Transverse colon (tissue), 4 donors: ENCODE measurements at regions not wholly inside any gene's neighbourhood (a gene's known extent, or its start where the extent isn't known, plus 50 kb on each side); places are given as distances from the start of the nearest gene placed in this dataset.

ENCODE experiments used
- DNase-seq: peaks from one replicate; pipeline ENCODE4 v3.0.0-alpha.2; 2019
- H3K27ac ChIP-seq, 4 donors: fragments of 200-600 bp; sonication (generic); 2 replicates each; pipeline ENCODE4 v1.5.1; 2016 to 2018; ENCODE audit warnings: inconsistent platforms in 4 of 4
- H3K27me3 ChIP-seq: fragments of 200-600 bp; sonication (generic); 2 replicates; pipeline ENCODE4 v1.5.1; 2017; ENCODE audit warnings: inconsistent platforms
- H3K36me3 ChIP-seq, 4 donors: fragments of 200-600 bp; sonication (generic); 2 replicates each; pipeline ENCODE4 v1.5.1; 2017 to 2019; ENCODE audit warnings: inconsistent platforms in 4 of 4
- H3K4me1 ChIP-seq, 4 donors: fragments of 200-600 bp; sonication (generic); 2 replicates each; pipeline ENCODE4 v1.5.1; 2017 to 2020; ENCODE audit warnings: inconsistent platforms in 4 of 4
- H3K4me3 ChIP-seq, 4 donors: fragments of 200-600 bp; sonication (generic); 1 replicate in 1 of 4; 2 replicates in 3 of 4; pipeline versions ENCODE4 v1.5.1 to v1.6.1; 2017 to 2019; ENCODE audit warnings: inconsistent platforms in 4 of 4
- H3K9me3 ChIP-seq, 2 donors: fragments of 200-600 bp; sonication (generic); 2 replicates each; pipeline ENCODE4 v1.5.1; 2017 to 2019; ENCODE audit warnings: inconsistent platforms in 2 of 2
- EP300 ChIP-seq: sonication (generic); formaldehyde crosslinking; IDR thresholded peaks from one replicate; pipeline ENCODE4 v1.6.1; 2017; ENCODE audit warnings: antibody characterized with exemption, low read depth
- POLR2A ChIP-seq: fragments of 450-650 bp; IDR thresholded peaks from one replicate; pipeline ENCODE4 v1.6.1; 2016; ENCODE audit warnings: antibody characterized with exemption, mild to moderate bottlenecking, moderate library complexity
- POLR2AphosphoS5 ChIP-seq, 3 donors: sonication (generic); formaldehyde crosslinking; IDR thresholded peaks; one replicate each; pipeline ENCODE4 v1.6.1; 2016; ENCODE audit warnings: antibody characterized with exemption in 3 of 3
- WGBS, 2 donors: methylation state at CpG; one replicate each; pipeline ENCODE4 v1.1.5; 2018; ENCODE audit warnings: low coverage in 1 of 2; 5-methylcytosine and 5-hydroxymethylcytosine counted together
- in situ Hi-C, 4 donors: fragments of 200-750 bp; cut with MboI; loops; one replicate each; pipeline versions ENCODE4 v1.15.0 to v1.15.1; 2017; ENCODE audit warnings: low sequenced_read_pairs in 3 of 4, low pct_ligation_motif_present in 1 of 4, low pct_unique_long_range_greater_than_20kb in 1 of 4
- intact Hi-C: fragments of 100-400 bp; cut with DNase I; formaldehyde crosslinking; loops from one replicate; pipeline ENCODE4 v1.15.1; 2023; ENCODE audit warnings: low total_unique reads
- TF ChIP-seq, protein P1 (sequence below), 5 experiments: fragments of 200-600 bp in 3 of 5; fragments of 450-650 bp in 2 of 5; sonication (generic) in 3 of 5; IDR thresholded peaks; 1 replicate in 2 of 5; 2 replicates in 3 of 5; pipeline ENCODE4 v1.5.1; 2016 to 2017; ENCODE audit warnings: antibody characterized with exemption in 5 of 5, inconsistent platforms in 3 of 5, mild to moderate bottlenecking in 2 of 5, moderate library complexity in 1 of 5

DNA sequence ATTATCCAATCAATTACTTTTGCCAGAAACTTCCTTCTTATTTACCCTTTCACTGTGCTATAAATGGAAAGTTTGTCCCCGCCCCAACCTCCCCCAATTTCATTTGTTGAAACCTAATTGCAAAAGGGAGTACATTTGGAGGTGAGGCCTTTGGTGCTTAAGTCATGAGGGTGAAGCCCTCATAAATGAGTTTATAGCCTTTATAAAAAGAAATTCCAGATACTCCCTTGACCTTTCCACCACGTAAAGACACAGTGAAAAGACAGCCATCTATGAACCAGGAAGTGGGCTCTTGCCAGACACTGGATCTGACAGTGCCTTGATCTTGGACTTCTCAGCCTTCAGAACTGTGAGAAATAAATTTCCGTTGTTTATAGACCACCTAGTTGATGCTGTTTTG is 82.3 kb downstream of the NUDT12 start:
- 55 to 80% methylated on average over 2 to 3 of the region's 3 CpGs for whole genome bisulfite sequencing, 2 donors
- in situ Hi-C loops (no loop called here), intact Hi-C loops (no loop called here)
- H3K27ac ChIP-seq: peak overlapping the region; percentile 38 to 69 (median 56)
- peak; percentile 55 for DNase-seq
- no peak overlapping the region for H3K4me3 ChIP-seq
- no peaks in the 10 kb centered on the region for H3K36me3 ChIP-seq
- TF ChIP-seq EP300 (no peak), POLR2AphosphoS5 (IDR thresholded peaks at IDR 0.05) (peak in 1 of 3 donors; percentile 45)
- peaks cover 0 to 20% (median 0%) of the 10 kb centered on the region in 4 donors for H3K4me1 ChIP-seq
- no peaks in the 10 kb centered on the region for H3K9me3 ChIP-seq
- H3K27me3 ChIP-seq: no peaks in the 10 kb centered on the region

- Histone ChIP-seq H3K9me3 (no peaks in the 10 kb centered on the region), H3K4me3 (no peak overlapping the region), H3K36me3 (no peaks in the 10 kb centered on the region), H3K27ac (no peak overlapping the region), H3K4me1 (peaks cover 0 to 27% (median 0%) of the 10 kb centered on the region in 4 donors), H3K27me3 (no peaks in the 10 kb centered on the region)
- TF ChIP-seq EP300 (no peak), POLR2A (no peak), POLR2AphosphoS5 (IDR thresholded peaks at IDR 0.05) (no peak)
- TF ChIP-seq, protein P1, sequence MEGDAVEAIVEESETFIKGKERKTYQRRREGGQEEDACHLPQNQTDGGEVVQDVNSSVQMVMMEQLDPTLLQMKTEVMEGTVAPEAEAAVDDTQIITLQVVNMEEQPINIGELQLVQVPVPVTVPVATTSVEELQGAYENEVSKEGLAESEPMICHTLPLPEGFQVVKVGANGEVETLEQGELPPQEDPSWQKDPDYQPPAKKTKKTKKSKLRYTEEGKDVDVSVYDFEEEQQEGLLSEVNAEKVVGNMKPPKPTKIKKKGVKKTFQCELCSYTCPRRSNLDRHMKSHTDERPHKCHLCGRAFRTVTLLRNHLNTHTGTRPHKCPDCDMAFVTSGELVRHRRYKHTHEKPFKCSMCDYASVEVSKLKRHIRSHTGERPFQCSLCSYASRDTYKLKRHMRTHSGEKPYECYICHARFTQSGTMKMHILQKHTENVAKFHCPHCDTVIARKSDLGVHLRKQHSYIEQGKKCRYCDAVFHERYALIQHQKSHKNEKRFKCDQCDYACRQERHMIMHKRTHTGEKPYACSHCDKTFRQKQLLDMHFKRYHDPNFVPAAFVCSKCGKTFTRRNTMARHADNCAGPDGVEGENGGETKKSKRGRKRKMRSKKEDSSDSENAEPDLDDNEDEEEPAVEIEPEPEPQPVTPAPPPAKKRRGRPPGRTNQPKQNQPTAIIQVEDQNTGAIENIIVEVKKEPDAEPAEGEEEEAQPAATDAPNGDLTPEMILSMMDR (IDR thresholded peaks at IDR 0.05): no peak
- in situ Hi-C loops: loop anchor here in 2 of 4 donors (10.0 kb wide), 2 partner anchors 243 to 253 kb away; no protein-coding TSS in a partner anchor
- intact Hi-C loops: loop anchor here (2.0 kb wide), 1 partner anchor 245 kb away; no protein-coding TSS in a partner anchor
- 76% methylated on average over 1 of the region's 1 CpG; no CpG with 5 or more reads in 1 of the 2 donors for WGBS, 2 donors
- DNase-seq: no peak
Measured at GRCh38 chr5:103477678-103478077, 84.9 kb downstream of the NUDT12 start.

GRCh38 chr5:103476811-103477210 is 85.8 kb downstream of the NUDT12 start:
- Histone ChIP-seq H3K36me3 (no peaks in the 10 kb centered on the region), H3K27me3 (no peaks in the 10 kb centered on the region), H3K9me3 (no peaks in the 10 kb centered on the region), H3K4me3 (no peak overlapping the region), H3K4me1 (peaks cover 0 to 24% (median 0%) of the 10 kb centered on the region in 4 donors), H3K27ac (no peak overlapping the region)
- intact Hi-C loops (loop anchor here (2.0 kb wide), 1 partner anchor 244 kb away; no protein-coding TSS in a partner anchor), in situ Hi-C loops (loop anchor here in 2 of 4 donors (10.0 kb wide), 2 partner anchors 242 to 252 kb away; no protein-coding TSS in a partner anchor)
- peak; percentile 11 for DNase-seq
- 73 to 87% methylated on average over 5 of the region's 5 CpGs for WGBS, 2 donors
- TF ChIP-seq EP300 (no peak), POLR2A (no peak), POLR2AphosphoS5 (IDR thresholded peaks at IDR 0.05) (no peak)
- TF ChIP-seq, protein P1 (IDR thresholded peaks at IDR 0.05): no peak

- H3K27ac ChIP-seq: no peak overlapping the region
- H3K4me3 ChIP-seq: no peak overlapping the region
- H3K9me3 ChIP-seq: no peaks in the 10 kb centered on the region
- H3K36me3 ChIP-seq: no peaks in the 10 kb centered on the region
- 36 to 40% methylated on average over 4 of the region's 4 CpGs for WGBS, 2 donors
- in situ Hi-C loops (loop anchor here in 2 of 4 donors (10.0 kb wide), 2 partner anchors 241 to 251 kb away; no protein-coding TSS in a partner anchor), intact Hi-C loops (loop anchor here (2.0 kb wide), 1 partner anchor 243 kb away; no protein-coding TSS in a partner anchor)
- peaks cover 0 to 24% (median 0%) of the 10 kb centered on the region in 4 donors for H3K4me1 ChIP-seq
- TF ChIP-seq, protein P1 (IDR thresholded peaks at IDR 0.05): peak; percentile 60 to 72 (median 66)
- TF ChIP-seq EP300 (no peak), POLR2AphosphoS5 (IDR thresholded peaks at IDR 0.05) (no peak)
- no peaks in the 10 kb centered on the region for H3K27me3 ChIP-seq
- DNase-seq: no peak
Measured at GRCh38 chr5:103475629-103476240, 86.9 kb downstream of the NUDT12 start.
